GM23248 (cell line): ENCODE measurements at regions not wholly inside any gene's neighbourhood (a gene's known extent, or its start where the extent isn't known, plus 50 kb on each side); places are given as distances from the start of the nearest gene placed in this dataset.

ENCODE experiments used
- EZH2 ChIP-seq: fragments of 200-600 bp; sonication (generic); IDR thresholded peaks from 2 replicates; pipeline ENCODE4 v1.6.1; 2018; ENCODE audit warnings: antibody characterized with exemption, mild to moderate bottlenecking; ENCODE audit not compliant: insufficient read depth, poor library complexity, severe bottlenecking
- EZH2phosphoT487 ChIP-seq: fragments of 200-600 bp; sonication (generic); IDR thresholded peaks from 2 replicates; pipeline ENCODE4 v1.6.1; 2018; ENCODE audit warnings: antibody characterized with exemption, moderate library complexity, mild to moderate bottlenecking, low read depth; ENCODE audit not compliant: insufficient read depth

DNA sequence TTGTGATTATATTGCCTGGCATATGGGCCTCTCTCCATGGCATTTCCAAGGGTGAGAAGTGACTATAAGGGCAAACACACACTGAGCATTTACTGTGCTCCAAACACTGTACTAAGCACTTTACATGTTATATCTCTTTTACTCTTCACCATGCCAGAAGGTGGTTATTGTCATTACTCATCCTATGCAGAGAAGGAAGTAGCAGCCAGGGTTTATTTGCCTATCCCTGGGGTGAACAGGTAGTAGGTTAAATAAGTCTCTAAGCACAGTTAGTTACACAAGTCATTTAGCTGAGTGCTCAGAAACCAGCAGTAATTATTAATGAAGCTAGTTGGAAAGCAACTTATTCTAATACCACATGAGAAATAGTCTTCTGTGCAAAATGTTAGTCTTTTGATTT is 109.9 kb upstream of the SYNPR start:
- no peak for TF ChIP-seq EZH2
- no peak for TF ChIP-seq EZH2phosphoT487
